H1 (cell line): ENCODE measurements at regions not wholly inside any gene's neighbourhood (a gene's known extent, or its start where the extent isn't known, plus 50 kb on each side); places are given as distances from the start of the nearest gene placed in this dataset.

ENCODE experiments used
- CTCF ChIA-PET: fragments of 300-600 bp; sonication (Branson Sonifier 250); formaldehyde crosslinking; loops from one replicate; lab custom pipeline; 2021; ENCODE audit not compliant: partially characterized antibody; lab: Charles Lee
- POLR2A ChIA-PET: fragments of 300-600 bp; sonication (Branson Sonifier 250); formaldehyde crosslinking; loops from one replicate; lab custom pipeline; 2021; ENCODE audit warnings: inconsistent platforms; ENCODE audit not compliant: partially characterized antibody; lab: Charles Lee
- DNase-seq, 2 experiments: peaks; one replicate each; pipeline versions ENCODE4 v3.0.0 to v3.0.0-alpha.2; 2010 to 2022; ENCODE audit warnings: low spot score in 2 of 2, low read depth in 1 of 2, mixed read lengths in 1 of 2
- FAIRE-seq: peaks from 2 replicates; lab custom pipeline; 2011; peaks lifted over from hg19 to GRCh38; lab: Jason Lieb, UNC
- H2AFZ ChIP-seq: 2 replicates; pipeline ENCODE4 v1.8.1; 2012; ENCODE audit warnings: low read length, inconsistent platforms
- H2AK5ac ChIP-seq: 2 replicates; pipeline ENCODE4 v1.6.1; 2013; ENCODE audit warnings: low read depth, low read length
- H2BK120ac ChIP-seq: replicated peaks from 2 replicates; pipeline ENCODE3; 2013; ENCODE audit warnings: low read depth, low read length, inconsistent platforms
- H2BK12ac ChIP-seq: 2 replicates; pipeline ENCODE4 v1.6.1; 2013; ENCODE audit warnings: low read depth, low read length
- H2BK15ac ChIP-seq: 2 replicates; pipeline ENCODE4 v1.6.1; 2013; ENCODE audit warnings: low read length
- H2BK20ac ChIP-seq: 2 replicates; pipeline ENCODE4 v1.6.1; 2013; ENCODE audit warnings: low read length
- H2BK5ac ChIP-seq: 2 replicates; pipeline ENCODE4 v1.6.1; 2013; ENCODE audit warnings: low read depth, low read length
- H3K14ac ChIP-seq: 2 replicates; pipeline ENCODE4 v1.6.1; 2013; ENCODE audit warnings: inconsistent platforms; ENCODE audit not compliant: insufficient read length
- H3K18ac ChIP-seq: 2 replicates; pipeline ENCODE4 v1.6.1; 2013; ENCODE audit warnings: low read length; ENCODE audit errors: extremely low read depth
- H3K23ac ChIP-seq: 2 replicates; pipeline ENCODE4 v1.6.1; 2013; ENCODE audit warnings: inconsistent platforms; ENCODE audit not compliant: insufficient read length
- H3K23me2 ChIP-seq: 2 replicates; pipeline ENCODE4 v1.6.1; 2013; ENCODE audit warnings: low read depth, low read length
- H3K27ac ChIP-seq: 2 replicates; pipeline ENCODE4 v1.6.1; 2011; ENCODE audit warnings: low read depth, low read length, inconsistent platforms
- H3K27me3 ChIP-seq, 4 experiments: replicated peaks in 1 of 4; 1 replicate in 1 of 4; 2 replicates in 3 of 4; pipeline versions ENCODE4 v1.6.1 to v1.8.1; 2011 to 2013; ENCODE audit warnings: low read length in 3 of 4, mild to moderate bottlenecking in 3 of 4, inconsistent platforms in 2 of 4, mixed read lengths in 2 of 4, moderate library complexity in 1 of 4; ENCODE audit not compliant: control insufficient read depth in 3 of 4, insufficient read depth in 3 of 4; ENCODE audit errors: extremely low read depth in 1 of 4
- H3K36me3 ChIP-seq, 4 experiments: 2 replicates each; pipeline versions ENCODE4 v1.6.1 to v1.8.1; 2011 to 2013; ENCODE audit warnings: mild to moderate bottlenecking in 4 of 4, low read length in 3 of 4, moderate library complexity in 2 of 4, control low read depth in 1 of 4, inconsistent platforms in 1 of 4; ENCODE audit not compliant: insufficient read depth in 4 of 4, control insufficient read depth in 2 of 4
- H3K4ac ChIP-seq: replicated peaks from 2 replicates; pipeline ENCODE3; 2013; ENCODE audit warnings: low read length, low read depth, mixed read lengths, inconsistent platforms; ENCODE audit not compliant: insufficient read length
- H3K4me1 ChIP-seq, 4 experiments: replicated peaks in 1 of 4; 1 replicate in 1 of 4; 2 replicates in 3 of 4; pipeline versions ENCODE4 v1.6.1 to v1.8.1; 2011 to 2013; ENCODE audit warnings: low read length in 3 of 4, inconsistent platforms in 2 of 4, mixed read lengths in 1 of 4; ENCODE audit not compliant: insufficient read depth in 4 of 4, control insufficient read depth in 3 of 4
- H3K4me2 ChIP-seq, 2 experiments: 2 replicates each; pipeline versions ENCODE4 v1.6.1 to v1.8.1; 2011 to 2013; ENCODE audit warnings: low read depth in 2 of 2, low read length in 2 of 2, control low read depth in 1 of 2, inconsistent platforms in 1 of 2, mild to moderate bottlenecking in 1 of 2; ENCODE audit not compliant: insufficient read depth in 1 of 2
- H3K4me3 ChIP-seq, 4 experiments: fragments of 200-600, 300-600 bp in 1 of 4; sonication (generic), shearing (Covaris generic), sonication (Bioruptor Twin) in 1 of 4; 2 replicates each; pipeline versions ENCODE4 v1.5.1 to v1.8.1; 2011 to 2016; ENCODE audit warnings: low read length in 4 of 4, low read depth in 3 of 4, control low read depth in 2 of 4, inconsistent platforms in 2 of 4, mild to moderate bottlenecking in 2 of 4, mixed read lengths in 1 of 4, moderate library complexity in 1 of 4; ENCODE audit not compliant: insufficient read depth in 2 of 4; ENCODE audit errors: extremely low read depth in 1 of 4
- H3K56ac ChIP-seq: replicated peaks from 2 replicates; pipeline ENCODE3; 2013; ENCODE audit warnings: low read depth, mild to moderate bottlenecking, mixed read lengths, low read length, inconsistent platforms; ENCODE audit not compliant: insufficient read length
- H3K79me1 ChIP-seq: 2 replicates; pipeline ENCODE4 v1.6.1; 2013; ENCODE audit warnings: low read depth, low read length, control low read depth
- H3K79me2 ChIP-seq, 2 experiments: 2 replicates each; pipeline versions ENCODE4 v1.6.1 to v1.8.1; 2012 to 2013; ENCODE audit warnings: low read length in 2 of 2, mild to moderate bottlenecking in 2 of 2, inconsistent platforms in 1 of 2; ENCODE audit not compliant: insufficient read depth in 2 of 2, control insufficient read depth in 1 of 2
- H3K9ac ChIP-seq, 4 experiments: replicated peaks in 1 of 4; 1 replicate in 1 of 4; 2 replicates in 3 of 4; pipeline versions ENCODE4 v1.6.1 to v1.8.1; 2011 to 2013; ENCODE audit warnings: low read depth in 3 of 4, low read length in 3 of 4, control low read depth in 2 of 4, mild to moderate bottlenecking in 2 of 4, moderate library complexity in 2 of 4, inconsistent platforms in 1 of 4; ENCODE audit errors: extremely low read depth in 1 of 4
- H3K9me3 ChIP-seq, 2 experiments: 2 replicates each; pipeline versions ENCODE4 v1.6.1 to v1.8.1; 2012 to 2013; ENCODE audit warnings: mild to moderate bottlenecking in 2 of 2, moderate library complexity in 2 of 2, control low read depth in 1 of 2, inconsistent platforms in 1 of 2, low read depth in 1 of 2, low read length in 1 of 2, mixed read lengths in 1 of 2; ENCODE audit not compliant: insufficient read depth in 2 of 2
- H4K20me1 ChIP-seq, 2 experiments: replicated peaks in 1 of 2; 2 replicates each; pipeline versions ENCODE3 to v1.8.1; 2011 to 2013; ENCODE audit warnings: inconsistent platforms in 2 of 2, low read length in 2 of 2, mild to moderate bottlenecking in 1 of 2; ENCODE audit not compliant: insufficient read depth in 2 of 2, control insufficient read depth in 1 of 2
- H4K5ac ChIP-seq: 2 replicates; pipeline ENCODE4 v1.6.1; 2013; ENCODE audit warnings: low read length, low read depth, mixed read lengths, inconsistent platforms; ENCODE audit not compliant: insufficient read length
- H4K8ac ChIP-seq: 2 replicates; pipeline ENCODE4 v1.8.0; 2013; ENCODE audit warnings: mild to moderate bottlenecking, moderate library complexity, low read length, inconsistent platforms; ENCODE audit not compliant: insufficient read depth; ENCODE audit errors: extremely low read depth
- H4K91ac ChIP-seq: replicated peaks from 2 replicates; pipeline ENCODE3; 2013; ENCODE audit warnings: low read length, mixed read lengths, inconsistent platforms; ENCODE audit not compliant: insufficient read length
- CBX8 ChIP-seq: fragments of 300-800, 300-1000 bp; sonication (generic); IDR thresholded peaks from 2 replicates; pipeline ENCODE4 v1.7.1; 2016; ENCODE audit warnings: low read depth, low read length, borderline replicate concordance
- FOSL1 ChIP-seq: IDR thresholded peaks from 2 replicates; pipeline ENCODE4 v1.6.1; 2011; ENCODE audit warnings: mild to moderate bottlenecking, low read depth, low read length, moderate library complexity; ENCODE audit not compliant: insufficient read depth
- JUND ChIP-seq: IDR thresholded peaks from 2 replicates; pipeline ENCODE4 v1.6.1; 2011; ENCODE audit warnings: mild to moderate bottlenecking, improper control_type of control experiment, low read length
- POU5F1 ChIP-seq: IDR thresholded peaks from 2 replicates; pipeline ENCODE4 v1.6.1; 2011; ENCODE audit warnings: low read depth, mild to moderate bottlenecking, low read length, moderate library complexity
- RBBP5 ChIP-seq: IDR thresholded peaks from 2 replicates; pipeline ENCODE4 v1.7.1; 2012; ENCODE audit warnings: low read depth, mild to moderate bottlenecking, inconsistent platforms, low read length, moderate library complexity, borderline replicate concordance
- RFX5 ChIP-seq: IDR thresholded peaks from 2 replicates; pipeline ENCODE4 v1.6.1; 2011; ENCODE audit warnings: low read depth, low read length, improper control_type of control experiment, borderline replicate concordance
- WGBS, 2 experiments: shearing (Covaris generic) in 1 of 2; methylation state at CpG; one replicate each; pipeline versions ENCODE4 v1.1.6 to v1.1.7; 2013 to 2015; ENCODE audit warnings: low lambda C conversion rate in 2 of 2, mixed read lengths in 2 of 2, inconsistent platforms in 1 of 2, low coverage in 1 of 2, missing lambda C conversion rate in 1 of 2; ENCODE audit not compliant: insufficient replicate concordance in 2 of 2, insufficient coverage in 1 of 2, insufficient read length in 1 of 2; ENCODE audit errors: extremely low coverage in 1 of 2, missing lambda C conversion rate in 1 of 2; 5-methylcytosine and 5-hydroxymethylcytosine counted together

DNA sequence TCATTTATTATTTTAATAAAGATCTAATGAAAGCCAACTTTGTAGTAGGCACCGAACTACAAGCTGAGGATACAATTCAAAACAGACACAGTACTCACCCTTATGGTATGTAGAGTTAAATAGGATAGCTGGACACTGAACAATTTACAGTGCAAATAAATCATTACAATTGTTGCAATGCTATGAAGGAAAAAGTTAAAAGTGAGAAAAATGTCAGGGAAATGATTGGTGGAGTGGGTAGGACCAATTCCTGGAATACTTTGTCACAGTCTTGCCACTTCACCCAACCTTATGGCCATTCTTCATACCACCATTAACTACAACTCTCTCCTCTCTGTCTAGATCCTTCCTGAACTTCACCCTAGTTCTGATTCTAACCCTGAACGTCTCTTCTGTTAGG, 70.1 kb upstream of the CCSER1 start:
- ChIA-PET CTCF (no interaction called here), POLR2A (interaction anchor here (1.6 kb wide), 1 partner anchor 70 kb away, joined by 3 read pairs; the partner anchor contains the start of gene CCSER1)
- no peak overlapping the region for H4K91ac ChIP-seq
- no peak overlapping the region for H4K5ac ChIP-seq
- H3K23ac ChIP-seq, result no peak overlapping the region
- H4K20me1 ChIP-seq, result no peaks in the 10 kb centered on the region
- H3K9me3 ChIP-seq, result no peaks in the 10 kb centered on the region
- H4K8ac ChIP-seq, result no peak overlapping the region
- no peak overlapping the region for H3K14ac ChIP-seq
- no peak for TF ChIP-seq FOSL1
- no peak for TF ChIP-seq CBX8
- TF ChIP-seq RBBP5, result no peak
- no peak for TF ChIP-seq JUND
- TF ChIP-seq POU5F1, result no peak
- TF ChIP-seq RFX5, result no peak
- no peak overlapping the region for H2BK20ac ChIP-seq
- H3K9ac ChIP-seq, result no peak overlapping the region
- no peaks in the 10 kb centered on the region for H3K23me2 ChIP-seq
- no peaks in the 10 kb centered on the region for H3K79me1 ChIP-seq
- no peak overlapping the region for H2AK5ac ChIP-seq
- no peak overlapping the region for H2BK15ac ChIP-seq
- H3K4me3 ChIP-seq, result no peak overlapping the region
- no peaks in the 10 kb centered on the region for H3K79me2 ChIP-seq
- H3K27ac ChIP-seq, result no peak overlapping the region
- H3K4me2 ChIP-seq, result no peak overlapping the region
- H3K56ac ChIP-seq, result no peak overlapping the region
- H3K36me3 ChIP-seq, result no peaks in the 10 kb centered on the region
- 89% methylated on average over 2 of the region's 2 CpGs; no CpG with 5 or more reads in 1 of the 2 experiments for WGBS, 2 experiments
- H3K4me1 ChIP-seq, result peaks cover 0 to 4% (median 1%) of the 10 kb centered on the region in 4 experiments; a peak in 3 of 7 replicates
- H3K27me3 ChIP-seq, result no peaks in the 10 kb centered on the region
- H2BK120ac ChIP-seq, result no peak overlapping the region
- H2AFZ ChIP-seq, result no peak overlapping the region; the same call in 1 of the 2 replicates
- FAIRE-seq (no peak), DNase-seq (no peak)
- no peak overlapping the region for H3K18ac ChIP-seq
- H3K4ac ChIP-seq, result no peak overlapping the region
- no peak overlapping the region for H2BK5ac ChIP-seq
- no peak overlapping the region for H2BK12ac ChIP-seq
